Hepatocyte (in vitro differentiated cells): ENCODE measurements at regions not wholly inside any gene's neighbourhood (a gene's known extent, or its start where the extent isn't known, plus 50 kb on each side); places are given as distances from the start of the nearest gene placed in this dataset.
A peak's percentile ranks its signal among the peaks of the same experiment; 100 is the strongest.
"Not testable (repeated sequence)": the region's sequence is repeated elsewhere in the genome, so short reads cannot be mapped to it uniquely, and the experiment has no call there.

Experiments
- DNase-seq: peaks from one replicate; pipeline ENCODE4 v3.0.0-alpha.2; 2016; ENCODE audit warnings: low spot score
- H2AFZ ChIP-seq: fragments of 200-600 bp; sonication (generic); 2 replicates; pipeline ENCODE4 v1.6.0; 2016; ENCODE audit warnings: antibody characterized with exemption, mild to moderate bottlenecking
- H3K27ac ChIP-seq: fragments of 200-600 bp; sonication (generic); 2 replicates; pipeline ENCODE4 v1.5.1; 2016; ENCODE audit warnings: mild to moderate bottlenecking
- H3K27me3 ChIP-seq: fragments of 200-600 bp; sonication (generic); 2 replicates; pipeline ENCODE4 v1.6.1; 2016
- H3K36me3 ChIP-seq: fragments of 200-600 bp; sonication (generic); replicated peaks from 2 replicates; pipeline ENCODE4 v1.5.1; 2016; ENCODE audit warnings: low read depth; ENCODE audit not compliant: insufficient read depth
- H3K4me1 ChIP-seq: fragments of 200-600 bp; sonication (generic); 2 replicates; pipeline ENCODE4 v1.5.1; 2016; ENCODE audit warnings: mild to moderate bottlenecking, moderate library complexity; ENCODE audit not compliant: insufficient read depth
- H3K4me2 ChIP-seq: fragments of 200-600 bp; sonication (generic); 2 replicates; pipeline ENCODE4 v1.6.0; 2016
- H3K4me3 ChIP-seq: fragments of 200-600 bp; sonication (generic); 2 replicates; pipeline ENCODE4 v1.5.1; 2016; ENCODE audit warnings: mild to moderate bottlenecking
- H3K79me2 ChIP-seq: fragments of 200-600 bp; sonication (generic); 2 replicates; pipeline ENCODE4 v1.6.0; 2017; ENCODE audit warnings: mild to moderate bottlenecking
- H3K9me2 ChIP-seq: fragments of 200-600 bp; sonication (generic); replicated peaks from 2 replicates; pipeline ENCODE4 v1.6.0; 2017; ENCODE audit warnings: mild to moderate bottlenecking; ENCODE audit not compliant: insufficient read depth
- H3K9me3 ChIP-seq: fragments of 200-600 bp; sonication (generic); 2 replicates; pipeline ENCODE4 v1.5.1; 2016; ENCODE audit warnings: low read depth, mild to moderate bottlenecking
- H4K20me1 ChIP-seq: fragments of 200-600 bp; sonication (generic); 2 replicates; pipeline ENCODE4 v1.6.0; 2016; ENCODE audit warnings: mild to moderate bottlenecking; ENCODE audit not compliant: insufficient read depth, poor library complexity, severe bottlenecking
- CTCF ChIP-seq: fragments of 200-600 bp; sonication (generic); IDR thresholded peaks from 2 replicates; pipeline ENCODE4 v1.5.1; 2016; ENCODE audit warnings: antibody characterized with exemption, mild to moderate bottlenecking; ENCODE audit not compliant: poor library complexity
- EZH2 ChIP-seq: fragments of 200-600 bp; sonication (generic); IDR thresholded peaks from 2 replicates; pipeline ENCODE4 v1.6.1; 2016; ENCODE audit warnings: antibody characterized with exemption, mild to moderate bottlenecking, borderline replicate concordance
- EZH2phosphoT487 ChIP-seq: fragments of 200-600 bp; sonication (generic); IDR thresholded peaks from one replicate; pipeline ENCODE4 v1.6.1; 2018; ENCODE audit warnings: antibody characterized with exemption, mild to moderate bottlenecking, low read depth, moderate library complexity; ENCODE audit not compliant: unreplicated experiment, severe bottlenecking
- WGBS: methylation state at CpG from one replicate; pipeline ENCODE4 v1.1.6; 2016; ENCODE audit warnings: low lambda C conversion rate; ENCODE audit errors: missing lambda C conversion rate; 5-methylcytosine and 5-hydroxymethylcytosine counted together

- H3K4me1 ChIP-seq = no peaks in the 10 kb centered on the region
- no peak overlapping the region for H3K4me3 ChIP-seq
- WGBS = 64% methylated on average over 4 of the region's 4 CpGs
- no peaks in the 10 kb centered on the region for H3K27me3 ChIP-seq
- no peak overlapping the region for H3K27ac ChIP-seq
- no peaks in the 10 kb centered on the region for H3K79me2 ChIP-seq
- DNase-seq = no peak
- TF ChIP-seq EZH2 (no peak), EZH2phosphoT487 (no peak), CTCF (no peak)
- H3K9me2 ChIP-seq = no peaks in the 10 kb centered on the region
- H3K36me3 ChIP-seq = no peaks in the 10 kb centered on the region
- H2AFZ ChIP-seq = no peak overlapping the region
- H3K9me3 ChIP-seq = no peaks in the 10 kb centered on the region
- no peaks in the 10 kb centered on the region for H4K20me1 ChIP-seq
- no peak overlapping the region for H3K4me2 ChIP-seq
These were observed 365.4 kb downstream of the NDFIP2 start for GRCh38 chr13:79846386-79846785.

- Histone ChIP-seq H3K4me3 (no peak overlapping the region), H3K4me2 (no peak overlapping the region), H3K4me1 (peaks cover 15% of the 10 kb centered on the region), H3K27ac (peak overlapping the region; percentile 86), H2AFZ (no peak overlapping the region), H3K27me3 (no peaks in the 10 kb centered on the region), H3K9me2 (no peaks in the 10 kb centered on the region), H3K79me2 (no peaks in the 10 kb centered on the region), H4K20me1 (no peaks in the 10 kb centered on the region), H3K9me3 (no peaks in the 10 kb centered on the region), H3K36me3 (no peaks in the 10 kb centered on the region)
- peak; percentile 26 for DNase-seq
- TF ChIP-seq EZH2phosphoT487 (no peak), CTCF (no peak), EZH2 (no peak)
- 52% methylated on average over 3 of the region's 3 CpGs for WGBS
These were observed 356.9 kb downstream of the NDFIP2 start for GRCh38 chr13:79837741-79838450.

GRCh38 chr13:79836121-79836520 lies 355.2 kb downstream of the NDFIP2 start:
- WGBS = 87% methylated on average over 2 of the region's 2 CpGs
- not testable (repeated sequence) for H3K27ac ChIP-seq, DNase-seq, H3K4me2 ChIP-seq, H3K27me3 ChIP-seq, H2AFZ ChIP-seq, H3K79me2 ChIP-seq, H3K4me3 ChIP-seq, H4K20me1 ChIP-seq, H3K9me2 ChIP-seq, H3K9me3 ChIP-seq, H3K36me3 ChIP-seq
- H3K4me1 ChIP-seq = peaks cover 15% of the 10 kb centered on the region

GRCh38 chr13:79834876-79835275 lies 353.9 kb downstream of the NDFIP2 start:
- TF ChIP-seq CTCF = no peak
- TF ChIP-seq EZH2 = no peak
- no peak for TF ChIP-seq EZH2phosphoT487
- DNase-seq = no peak
- H3K9me2 ChIP-seq = no peaks in the 10 kb centered on the region
- H4K20me1 ChIP-seq = no peaks in the 10 kb centered on the region
- H2AFZ ChIP-seq = no peak overlapping the region
- H3K27me3 ChIP-seq = no peaks in the 10 kb centered on the region
- H3K4me1 ChIP-seq = peaks cover 15% of the 10 kb centered on the region
- H3K4me3 ChIP-seq = no peak overlapping the region
- 45% methylated on average over 2 of the region's 2 CpGs for WGBS
- H3K36me3 ChIP-seq = no peaks in the 10 kb centered on the region
- no peak overlapping the region for H3K4me2 ChIP-seq
- no peak overlapping the region for H3K27ac ChIP-seq
- H3K9me3 ChIP-seq = no peaks in the 10 kb centered on the region
- H3K79me2 ChIP-seq = no peaks in the 10 kb centered on the region
